ENCODE measurements at regions not wholly inside any gene's neighbourhood (a gene's known extent, or its start where the extent isn't known, plus 50 kb on each side); places are given as distances from the start of the nearest gene placed in this dataset.
A peak's percentile ranks its signal among the peaks of the same experiment; 100 is the strongest.
"Not testable (repeated sequence)": the region's sequence is repeated elsewhere in the genome, so short reads cannot be mapped to it uniquely, and the experiment has no call there.

- DNase-seq (ENCODE audit: low spot score) = peak; percentile 9
These were observed 56.0 kb upstream of the FAM174A start for GRCh38 chr5:100479079-100479688.

- no peak for DNase-seq (ENCODE audit: low spot score)
These were observed 63.1 kb upstream of the FAM174A start for GRCh38 chr5:100472091-100472490.

GRCh38 chr5:100469767-100470166 is 65.4 kb upstream of the FAM174A start:
- no peak for DNase-seq (ENCODE audit: low spot score)

- no peak for DNase-seq (ENCODE audit: low spot score)
These were observed 70.8 kb upstream of the FAM174A start for GRCh38 chr5:100464418-100464817.

- DNase-seq (ENCODE audit: low spot score) = no peak
These were observed 78.6 kb upstream of the FAM174A start for GRCh38 chr5:100456615-100457014.

- DNase-seq (ENCODE audit: low spot score) = no peak
These were observed 83.0 kb upstream of the FAM174A start for GRCh38 chr5:100452126-100452525.

GRCh38 chr5:100448111-100448528 is 87.1 kb upstream of the FAM174A start:
- DNase-seq (ENCODE audit: low spot score) = no peak

- no peak for DNase-seq (ENCODE audit: low spot score)
These were observed 88.2 kb upstream of the FAM174A start for GRCh38 chr5:100446879-100447430.

- no peak for DNase-seq (ENCODE audit: low spot score)
These were observed 90.2 kb upstream of the FAM174A start for GRCh38 chr5:100444961-100445360.

GRCh38 chr5:100434815-100435214 is 100.4 kb upstream of the FAM174A start:
- DNase-seq (ENCODE audit: low spot score) = no peak

- DNase-seq (ENCODE audit: low spot score) = no peak
These were observed 102.4 kb upstream of the FAM174A start for GRCh38 chr5:100432741-100433140.

- DNase-seq (ENCODE audit: low spot score) = peak; percentile 25
These were observed 104.6 kb upstream of the FAM174A start for GRCh38 chr5:100430268-100431195.

- DNase-seq (ENCODE audit: low spot score) = no peak
These were observed 110.4 kb upstream of the FAM174A start for GRCh38 chr5:100424787-100425186.

- no peak for DNase-seq (ENCODE audit: low spot score)
These were observed 111.2 kb upstream of the FAM174A start for GRCh38 chr5:100424017-100424416.

GRCh38 chr5:100423330-100423729 is 111.8 kb upstream of the FAM174A start:
- no peak for DNase-seq (ENCODE audit: low spot score)

GRCh38 chr5:100421360-100421759 is 113.8 kb upstream of the FAM174A start:
- DNase-seq (ENCODE audit: low spot score) = no peak

GRCh38 chr5:100418231-100418630 is 116.9 kb upstream of the FAM174A start:
- no peak for DNase-seq (ENCODE audit: low spot score)

- DNase-seq (ENCODE audit: low spot score) = no peak
These were observed 125.5 kb upstream of the FAM174A start for GRCh38 chr5:100409660-100410151.

- no peak for DNase-seq (ENCODE audit: low spot score)
These were observed 128.1 kb upstream of the FAM174A start for GRCh38 chr5:100407053-100407452.

GRCh38 chr5:100406640-100407039 is 128.5 kb upstream of the FAM174A start:
- DNase-seq (ENCODE audit: low spot score) = no peak

GRCh38 chr5:100402071-100402470 is 133.1 kb upstream of the FAM174A start:
- DNase-seq (ENCODE audit: low spot score) = no peak

- DNase-seq (ENCODE audit: low spot score) = no peak
These were observed 134.0 kb upstream of the FAM174A start for GRCh38 chr5:100401149-100401548.

GRCh38 chr5:100398815-100399214 is 136.4 kb upstream of the FAM174A start:
- DNase-seq (ENCODE audit: low spot score) = not testable (repeated sequence)

Data from CD4-positive, alpha-beta T cell treated with Interleukin-6 at 100 ng/mL for 8 hours (primary cell).